ENCODE measurements at regions not wholly inside any gene's neighbourhood (a gene's known extent, or its start where the extent isn't known, plus 50 kb on each side); places are given as distances from the start of the nearest gene placed in this dataset.

GRCh38 chr6:28673417-28673786, 147.7 kb downstream of the GPX5 start:
- no peaks in the 10 kb centered on the region; the same call in 1 of the 2 replicates for H3K9me3 Mint-ChIP-seq
- ChIA-PET CTCF (interaction anchor here (1.1 to 2.2 kb wide), 5 partner anchors 15 to 317 kb away, joined by 3 to 12 read pairs (median 5); no protein-coding TSS in a partner anchor), POLR2A (interaction anchor here (1.4 kb wide), 1 partner anchor 102 kb away, joined by 3 read pairs; no protein-coding TSS in a partner anchor)
- ATAC-seq, result no peak
- DNase-seq (ENCODE audit: low spot score), result no peak
- TF ChIP-seq MLX (CRISPR knock-in tag; IDR thresholded peaks at IDR 0.05) (no peak), ZNF423 (CRISPR knock-in tag; IDR thresholded peaks at IDR 0.05) (no peak)
- H3K4me1 Mint-ChIP-seq, result peaks cover 8% of the 10 kb centered on the region
- H3K27ac Mint-ChIP-seq, result no peak overlapping the region
- H3K36me3 Mint-ChIP-seq, result no peaks in the 10 kb centered on the region
- peaks cover 25% of the 10 kb centered on the region for H3K27me3 Mint-ChIP-seq (ENCODE audit: low read depth)
- peak overlapping the region; percentile 87 for H3K4me3 Mint-ChIP-seq

- no peak overlapping the region for H3K27ac Mint-ChIP-seq
- ATAC-seq, result peak; percentile 85
- POLR2A ChIA-PET, result interaction anchor here (0.8 to 1.4 kb wide), 2 partner anchors 95 to 102 kb away, joined by 3 read pairs; no protein-coding TSS in a partner anchor
- TF ChIP-seq CREB1 (CRISPR knock-in tag; IDR thresholded peaks at IDR 0.05) (no peak), SP1 (CRISPR knock-in tag; conservative IDR thresholded peaks at IDR 0.05) (0 out of 2 replicates have a peak, but pooled peaks have one; percentile 30), IRF1 (CRISPR knock-in tag; IDR thresholded peaks at IDR 0.05) (no peak), FOXP1 (CRISPR knock-in tag; IDR thresholded peaks at IDR 0.05; ENCODE audit: borderline replicate concordance) (no peak), NR1H2 (CRISPR knock-in tag; IDR thresholded peaks at IDR 0.05) (no peak), TEAD1 (CRISPR knock-in tag; IDR thresholded peaks at IDR 0.05) (peak; percentile 76; the same call in 1 of the 2 replicates), ERG (CRISPR knock-in tag; IDR thresholded peaks at IDR 0.05) (no peak), GTF2I (CRISPR knock-in tag; conservative IDR thresholded peaks at IDR 0.05) (no peak), AR (CRISPR knock-in tag; IDR thresholded peaks at IDR 0.05) (no peak), TCF7 (CRISPR knock-in tag; IDR thresholded peaks at IDR 0.05; ENCODE audit: low read depth) (no peak), CDX4 (CRISPR knock-in tag; IDR thresholded peaks at IDR 0.05; ENCODE audit: borderline replicate concordance) (no peak), PRRX2 (CRISPR knock-in tag; IDR thresholded peaks at IDR 0.05) (no peak), FOXP4 (CRISPR knock-in tag; IDR thresholded peaks at IDR 0.05) (no peak), CBFB (CRISPR knock-in tag; IDR thresholded peaks at IDR 0.05; ENCODE audit: low read depth) (no peak), ZNF232 (CRISPR knock-in tag; IDR thresholded peaks at IDR 0.05) (peak; percentile 33; the same call in 1 of the 2 replicates), EMX1 (CRISPR knock-in tag; IDR thresholded peaks at IDR 0.05) (no peak), ZNF396 (CRISPR knock-in tag; IDR thresholded peaks at IDR 0.05; ENCODE audit: borderline replicate concordance) (0 out of 2 replicates have a peak, but pooled peaks have one; percentile 44), HMGXB4 (CRISPR knock-in tag; IDR thresholded peaks at IDR 0.05) (peak; percentile 68), OVOL2 (CRISPR knock-in tag; IDR thresholded peaks at IDR 0.05; ENCODE audit: borderline replicate concordance) (no peak)
These were observed 148.3 kb downstream of the GPX5 start for GRCh38 chr6:28673787-28674671.

More at GRCh38 chr6:28673787-28674671, 148.3 kb downstream of the GPX5 start:
- H3K4me3 Mint-ChIP-seq, result peak overlapping the region; percentile 87
- peaks cover 8% of the 10 kb centered on the region for H3K4me1 Mint-ChIP-seq
- CTCF ChIA-PET, result interaction anchor here (0.6 to 2.2 kb wide), 6 partner anchors 10 to 318 kb away, joined by 3 to 12 read pairs (median 4); no protein-coding TSS in a partner anchor
- peak; percentile 67 for DNase-seq (ENCODE audit: low spot score)
- no peaks in the 10 kb centered on the region; the same call in 1 of the 2 replicates for H3K9me3 Mint-ChIP-seq
- H3K36me3 Mint-ChIP-seq, result no peaks in the 10 kb centered on the region
- H3K27me3 Mint-ChIP-seq (ENCODE audit: low read depth), result peaks cover 25% of the 10 kb centered on the region

All from WTC11 (cell line).